Adrenal gland (tissue), 9 donors: ENCODE measurements at regions not wholly inside any gene's neighbourhood (a gene's known extent, or its start where the extent isn't known, plus 50 kb on each side); places are given as distances from the start of the nearest gene placed in this dataset.

ENCODE experiments used
- DNase-seq, 7 donors: peaks; one replicate each; pipeline ENCODE4 v3.0.0-alpha.2; 2019 to 2020
- H3K27ac ChIP-seq, 5 donors: fragments of 200-600 bp; sonication (generic) in 4 of 5; 1 replicate in 3 of 5; 2 replicates in 2 of 5; pipeline versions ENCODE4 v1.5.1 to v1.8.0; 2016 to 2020; ENCODE audit warnings: mild to moderate bottlenecking in 1 of 5
- H3K27me3 ChIP-seq: fragments of 200-600 bp; 2 replicates; pipeline ENCODE4 v1.8.0; 2021
- H3K36me3 ChIP-seq, 2 donors: fragments of 200-600 bp; replicated peaks in 1 of 2; 1 replicate in 1 of 2; 2 replicates in 1 of 2; pipeline versions ENCODE4 v1.5.1 to v1.8.0; 2018 to 2022
- H3K4me1 ChIP-seq, 2 donors: fragments of 200-600 bp; replicated peaks in 1 of 2; 1 replicate in 1 of 2; 2 replicates in 1 of 2; pipeline versions ENCODE4 v1.5.1 to v1.8.0; 2018 to 2021
- H3K4me3 ChIP-seq, 4 donors: fragments of 200-600 bp; sonication (generic) in 3 of 4; one replicate each; pipeline ENCODE4 v1.5.1; 2016 to 2018
- H3K9me3 ChIP-seq, 3 donors: fragments of 200-600 bp; sonication (generic) in 1 of 3; replicated peaks in 1 of 3; 1 replicate in 2 of 3; 2 replicates in 1 of 3; pipeline versions ENCODE4 v1.5.1 to v1.8.0; 2016 to 2021
- CTCF ChIP-seq, 6 experiments: fragments of 450-650 bp in 4 of 6; fragments of 200-600 bp in 2 of 6; sonication (generic) in 1 of 6; IDR thresholded peaks; 1 replicate in 5 of 6; 2 replicates in 1 of 6; pipeline versions ENCODE4 v1.5.1 to v1.8.0; 2016 to 2021; ENCODE audit warnings: antibody characterized with exemption in 6 of 6, mild to moderate bottlenecking in 2 of 6, moderate library complexity in 1 of 6
- POLR2A ChIP-seq, 2 donors: fragments of 450-650 bp; IDR thresholded peaks; one replicate each; pipeline ENCODE4 v1.6.1; 2017; ENCODE audit warnings: antibody characterized with exemption in 2 of 2, mild to moderate bottlenecking in 2 of 2, moderate library complexity in 1 of 2
- WGBS, 4 donors: extraction: QIAGEN DNeasy Blood & Tissue Kit in 2 of 4; methylation state at CpG; one replicate each; pipeline versions ENCODE4 v1.1.5 to v1.1.7; 2013 to 2017; 5-methylcytosine and 5-hydroxymethylcytosine counted together
- intact Hi-C, 2 donors: fragments of 100-400 bp; cut with DNase I; formaldehyde crosslinking; loops; one replicate each; pipeline versions ENCODE4 v1.14.1 to v1.15.0; 2022 to 2023
- donor health status: healthy with polysubstance abuse.
- donor health status: Bipolar disorder and iron deficiency.
- donor health status: DM: yes; HTN: yes; CAD: no.
- donor health status: DM: no; HTN: no; CAD: no.
- donor health status: DM: no; HTN: no; CAD: no.

- intact Hi-C loops = no loop called here
- no peaks in the 10 kb centered on the region for H3K4me1 ChIP-seq
- H3K4me3 ChIP-seq = no peak overlapping the region
- TF ChIP-seq CTCF (IDR thresholded peaks at IDR 0.05) (no peak), POLR2A (IDR thresholded peaks at IDR 0.05) (no peak)
- H3K27ac ChIP-seq = no peak overlapping the region
- no peaks in the 10 kb centered on the region for H3K27me3 ChIP-seq
- no peaks in the 10 kb centered on the region for H3K9me3 ChIP-seq
- no peak for DNase-seq
- 70 to 85% (median 74%) methylated on average over 3 of the region's 3 CpGs for WGBS, 4 donors
- no peaks in the 10 kb centered on the region for H3K36me3 ChIP-seq
Observed at GRCh38 chr4:144574509-144574908, 71.4 kb upstream of the HHIP start.

GRCh38 chr4:144575181-144575580, 70.8 kb upstream of the HHIP start:
- TF ChIP-seq CTCF (IDR thresholded peaks at IDR 0.05) (no peak), POLR2A (IDR thresholded peaks at IDR 0.05) (no peak)
- Histone ChIP-seq H3K9me3 (no peaks in the 10 kb centered on the region), H3K4me1 (no peaks in the 10 kb centered on the region), H3K27me3 (no peaks in the 10 kb centered on the region), H3K36me3 (no peaks in the 10 kb centered on the region), H3K27ac (no peak overlapping the region), H3K4me3 (no peak overlapping the region)
- no peak for DNase-seq
- intact Hi-C loops = no loop called here
- WGBS, 4 donors = 49 to 67% (median 60%) methylated on average over 2 of the region's 2 CpGs

- intact Hi-C loops = no loop called here
- no peaks in the 10 kb centered on the region for H3K9me3 ChIP-seq
- no peak overlapping the region for H3K4me3 ChIP-seq
- 74 to 86% (median 81%) methylated on average over 4 of the region's 4 CpGs for WGBS, 4 donors
- H3K4me1 ChIP-seq = no peaks in the 10 kb centered on the region
- H3K36me3 ChIP-seq = no peaks in the 10 kb centered on the region
- no peak for DNase-seq
- no peak for TF ChIP-seq POLR2A (IDR thresholded peaks at IDR 0.05)
- no peak for TF ChIP-seq CTCF (IDR thresholded peaks at IDR 0.05)
- no peaks in the 10 kb centered on the region for H3K27me3 ChIP-seq
- no peak overlapping the region for H3K27ac ChIP-seq
Observed at GRCh38 chr4:144578681-144579080, 67.3 kb upstream of the HHIP start.

GRCh38 chr4:144579411-144580030, 66.4 kb upstream of the HHIP start:
- Histone ChIP-seq H3K4me3 (no peak overlapping the region), H3K27ac (no peak overlapping the region), H3K27me3 (no peaks in the 10 kb centered on the region), H3K36me3 (no peaks in the 10 kb centered on the region), H3K4me1 (no peaks in the 10 kb centered on the region), H3K9me3 (no peaks in the 10 kb centered on the region)
- intact Hi-C loops = no loop called here
- TF ChIP-seq CTCF (IDR thresholded peaks at IDR 0.05) (no peak), POLR2A (IDR thresholded peaks at IDR 0.05) (no peak)
- no peak for DNase-seq
